HCT116 (cell line): ENCODE measurements at regions not wholly inside any gene's neighbourhood (a gene's known extent, or its start where the extent isn't known, plus 50 kb on each side); places are given as distances from the start of the nearest gene placed in this dataset.

Experiments used
- ATAC-seq: fragments of 200-7000 bp; cut with Tn5 transposase; 2 replicates; pipeline ENCODE4 v1.9.1; 2020; ENCODE audit warnings: mild to moderate bottlenecking, moderate library complexity
- BruUV-seq: library from RNA; stranded (reverse); fragments of 400-500 nt; replicated peaks from 2 replicates; lab custom pipeline; 2021; lab: Mats Ljungman, UMichigan
- CTCF ChIA-PET: fragments of 300-600 bp; sonication (Branson Sonifier 250); formaldehyde crosslinking; loops from one replicate; lab custom pipeline; 2021; ENCODE audit warnings: antibody characterized with exemption; lab: Charles Lee
- POLR2A ChIA-PET: fragments of 300-600, 350-600 bp; sonication (Branson Sonifier 250); formaldehyde crosslinking; loops from one replicate; lab custom pipeline; 2021; ENCODE audit warnings: antibody characterized with exemption; lab: Charles Lee
- RAD21 ChIA-PET, 2 experiments: fragments of 300-600 bp; sonication (Branson Sonifier 250); formaldehyde crosslinking; loops; one replicate each; lab custom pipeline; 2023; ENCODE audit warnings: low total read pairs in 2 of 2; ENCODE audit not compliant: uncharacterized antibody in 2 of 2, unreplicated experiment in 2 of 2, low non-redundant PET in 1 of 2; lab: Charles Lee
- DNase-seq: peaks from one replicate; pipeline ENCODE4 v3.0.0-alpha.2; 2010; ENCODE audit warnings: low read depth, low spot score
- H2AFZ ChIP-seq: fragments of 200-600 bp; shearing (Covaris generic), sonication (generic); 2 replicates; pipeline ENCODE4 v1.6.1; 2017; ENCODE audit warnings: low read depth, mixed run types, mixed read lengths, antibody characterized with exemption, low read length; ENCODE audit not compliant: poor library complexity, severe bottlenecking
- H3K27ac ChIP-seq: 2 replicates; pipeline ENCODE4 v1.5.1; 2012; ENCODE audit warnings: low read depth, low read length
- H3K27me3 ChIP-seq: fragments of 200-600 bp; sonication (generic); 2 replicates; pipeline ENCODE4 v1.6.1; 2016; ENCODE audit warnings: mixed run types, low read length, mixed read lengths; ENCODE audit not compliant: insufficient read depth
- H3K36me3 ChIP-seq, 2 experiments: fragments of 200-500 bp in 1 of 2; fragments of 200-600 bp in 1 of 2; sonication (Bioruptor generic) in 1 of 2; sonication (generic) in 1 of 2; 2 replicates each; pipeline versions ENCODE4 v1.5.1 to v1.6.1; 2014 to 2016; ENCODE audit warnings: low read length in 2 of 2, inconsistent platforms in 1 of 2, mixed read lengths in 1 of 2, mixed run types in 1 of 2; ENCODE audit not compliant: insufficient read depth in 2 of 2, control insufficient read depth in 1 of 2
- H3K4me1 ChIP-seq, 2 experiments: fragments of 200-600 bp in 1 of 2; sonication (generic) in 1 of 2; 2 replicates each; pipeline versions ENCODE4 v1.5.1 to v1.6.1; 2012 to 2017; ENCODE audit warnings: low read length in 2 of 2, inconsistent platforms in 1 of 2, mild to moderate bottlenecking in 1 of 2, mixed read lengths in 1 of 2, mixed run types in 1 of 2, moderate library complexity in 1 of 2; ENCODE audit not compliant: insufficient read depth in 2 of 2, control insufficient read depth in 1 of 2
- H3K4me2 ChIP-seq: fragments of 200-600 bp; sonication (generic); 2 replicates; pipeline ENCODE4 v1.6.1; 2017; ENCODE audit warnings: mixed run types, low read length, mixed read lengths
- H3K4me3 ChIP-seq, 2 experiments: fragments of 200-600 bp in 1 of 2; sonication (generic) in 1 of 2; replicated peaks in 1 of 2; 2 replicates each; pipeline ENCODE4 v1.5.1; 2011 to 2016; ENCODE audit warnings: low read length in 2 of 2, control low read depth in 1 of 2, low read depth in 1 of 2, mild to moderate bottlenecking in 1 of 2, mixed read lengths in 1 of 2, mixed run types in 1 of 2
- H3K79me2 ChIP-seq: fragments of 200-600 bp; sonication (generic); 2 replicates; pipeline ENCODE4 v1.6.1; 2017; ENCODE audit warnings: mild to moderate bottlenecking, mixed run types, low read length, moderate library complexity, mixed read lengths; ENCODE audit not compliant: insufficient read depth
- H3K9ac ChIP-seq: fragments of 200-600 bp; sonication (generic); 2 replicates; pipeline ENCODE4 v1.6.1; 2016; ENCODE audit warnings: low read length, mixed read lengths
- H3K9me2 ChIP-seq: fragments of 200-600 bp; sonication (generic), shearing (Covaris generic); 2 replicates; pipeline ENCODE4 v1.6.1; 2017; ENCODE audit warnings: mixed run types, mild to moderate bottlenecking, moderate library complexity; ENCODE audit not compliant: insufficient read depth
- H3K9me3 ChIP-seq, 2 experiments: fragments of 200-500 bp in 1 of 2; fragments of 200-600 bp in 1 of 2; sonication (Bioruptor generic) in 1 of 2; sonication (generic) in 1 of 2; 2 replicates each; pipeline ENCODE4 v1.6.1; 2014 to 2017; ENCODE audit warnings: low read length in 2 of 2, mixed read lengths in 2 of 2, inconsistent platforms in 1 of 2, low read depth in 1 of 2, mild to moderate bottlenecking in 1 of 2, mixed run types in 1 of 2, moderate library complexity in 1 of 2; ENCODE audit not compliant: control insufficient read depth in 1 of 2, insufficient read depth in 1 of 2
- H4K20me1 ChIP-seq: fragments of 200-600 bp; sonication (generic), shearing (Covaris generic); 2 replicates; pipeline ENCODE4 v1.6.1; 2017; ENCODE audit warnings: mixed run types, mild to moderate bottlenecking, moderate library complexity; ENCODE audit not compliant: insufficient read depth
- ATF3 ChIP-seq: IDR thresholded peaks from 2 replicates; pipeline ENCODE4 v1.6.1; 2012
- CBX3 ChIP-seq: IDR thresholded peaks from 2 replicates; pipeline ENCODE4 v1.6.1; 2012; ENCODE audit warnings: low read depth
- EGR1 ChIP-seq: IDR thresholded peaks from 2 replicates; pipeline ENCODE4 v1.6.1; 2012; ENCODE audit warnings: low read depth
- EZH2 ChIP-seq: fragments of 200-600 bp; sonication (generic); IDR thresholded peaks from 2 replicates; pipeline ENCODE4 v1.6.1; 2017; ENCODE audit warnings: antibody characterized with exemption, mixed run types
- EZH2phosphoT487 ChIP-seq: fragments of 200-600 bp; IDR thresholded peaks from 2 replicates; pipeline ENCODE4 v1.6.1; 2018; ENCODE audit warnings: antibody characterized with exemption, borderline replicate concordance
- FOSL1 ChIP-seq: IDR thresholded peaks from 2 replicates; pipeline ENCODE4 v1.6.1; 2012; ENCODE audit warnings: low read depth
- JUND ChIP-seq: IDR thresholded peaks from 2 replicates; pipeline ENCODE4 v1.6.1; 2012
- MAX ChIP-seq: IDR thresholded peaks from 2 replicates; pipeline ENCODE4 v1.6.1; 2012
- POLR2AphosphoS5 ChIP-seq: IDR thresholded peaks from 2 replicates; pipeline ENCODE4 v1.6.1; 2011; ENCODE audit warnings: mild to moderate bottlenecking, low read depth, low read length, moderate library complexity
- RAD21 ChIP-seq: IDR thresholded peaks from 2 replicates; pipeline ENCODE4 v1.6.1; 2012; ENCODE audit warnings: low read depth, mild to moderate bottlenecking
- REST ChIP-seq: IDR thresholded peaks from 2 replicates; pipeline ENCODE4 v1.6.1; 2012; ENCODE audit warnings: low read depth
- SRF ChIP-seq: IDR thresholded peaks from 2 replicates; pipeline ENCODE4 v1.6.1; 2012; ENCODE audit warnings: low read depth
- TCF7L2 ChIP-seq: IDR thresholded peaks from 2 replicates; pipeline ENCODE4 v1.7.0; 2011; ENCODE audit warnings: borderline replicate concordance, inconsistent platforms; ENCODE audit not compliant: insufficient read depth, insufficient read length; ENCODE audit errors: extremely low read depth
- YY1 ChIP-seq: IDR thresholded peaks from 2 replicates; pipeline ENCODE4 v1.6.1; 2011; ENCODE audit warnings: low read length, low read depth, moderate library complexity, mild to moderate bottlenecking; ENCODE audit not compliant: insufficient replicate concordance; ENCODE audit errors: extremely low read depth
- ZNF274 ChIP-seq: fragments of 200-500 bp; sonication (Bioruptor generic); IDR thresholded peaks from 2 replicates; pipeline ENCODE4 v1.6.1; 2014; ENCODE audit warnings: mild to moderate bottlenecking, low read depth, low read length, inconsistent platforms
- intact Hi-C: fragments of 100-400 bp; cut with micrococcal nuclease; formaldehyde crosslinking; loops from 2 replicates; pipeline ENCODE4 v1.10.0; 2022

- Histone ChIP-seq H3K9me3 (peaks cover 0 to 3% of the 10 kb centered on the region in 2 experiments; a peak in 1 of 4 replicates), H3K4me2 (no peak overlapping the region), H2AFZ (no peak overlapping the region), H3K79me2 (no peaks in the 10 kb centered on the region), H3K4me3 (no peak overlapping the region), H4K20me1 (no peaks in the 10 kb centered on the region), H3K9me2 (peaks cover 7% of the 10 kb centered on the region; the same call in 1 of the 2 replicates), H3K27ac (no peak overlapping the region), H3K9ac (no peak overlapping the region), H3K27me3 (no peaks in the 10 kb centered on the region), H3K36me3 (no peaks in the 10 kb centered on the region), H3K4me1 (no peaks in the 10 kb centered on the region)
- RAD21 ChIA-PET = no interaction called here
- TF ChIP-seq TCF7L2 = no peak
- no peak for TF ChIP-seq ATF3
- TF ChIP-seq JUND = no peak
- TF ChIP-seq ZNF274 = no peak
- no peak for TF ChIP-seq EGR1
- no peak for TF ChIP-seq MAX
- no peak for TF ChIP-seq POLR2AphosphoS5
- TF ChIP-seq REST = no peak
- TF ChIP-seq CBX3 = no peak
- no peak for TF ChIP-seq SRF
- TF ChIP-seq FOSL1 = no peak
- no peak for TF ChIP-seq RAD21
- TF ChIP-seq EZH2 = no peak
- no peak for TF ChIP-seq YY1
- no peak for TF ChIP-seq EZH2phosphoT487
- intact Hi-C loops = no loop called here
- CTCF ChIA-PET = no interaction called here
- BruUV-seq = no TSS peak
- DNase-seq = no peak
- no peak for ATAC-seq
- POLR2A ChIA-PET = no interaction called here
Measured at GRCh38 chr4:125808570-125808969, 493.8 kb downstream of the FAT4 start.
